GM10266 (cell line): ENCODE measurements at regions not wholly inside any gene's neighbourhood (a gene's known extent, or its start where the extent isn't known, plus 50 kb on each side); places are given as distances from the start of the nearest gene placed in this dataset.
"Not testable (repeated sequence)": the region's sequence is repeated elsewhere in the genome, so short reads cannot be mapped to it uniquely, and the experiment has no call there.

Source experiments
- DNase-seq: peaks from one replicate; pipeline ENCODE4 v3.0.0; 2012; ENCODE audit errors: extremely low spot score
- CTCF ChIP-seq: IDR thresholded peaks from 2 replicates; pipeline ENCODE4 v1.5.1; 2012; ENCODE audit warnings: mild to moderate bottlenecking, low read depth; ENCODE audit not compliant: control insufficient read depth, insufficient read depth; ENCODE audit errors: missing control alignments

GRCh38 chr1:57550092-57550491 is 126.2 kb upstream of the DAB1 start:
- no peak for DNase-seq
- no peak for TF ChIP-seq CTCF

- no peak for DNase-seq
- TF ChIP-seq CTCF = no peak
These were observed 125.4 kb upstream of the DAB1 start for GRCh38 chr1:57549300-57549699.

- no peak for TF ChIP-seq CTCF
- DNase-seq = no peak
These were observed 122.9 kb upstream of the DAB1 start for GRCh38 chr1:57546549-57547330.

- no peak for DNase-seq
- no peak for TF ChIP-seq CTCF
These were observed 120.5 kb upstream of the DAB1 start for GRCh38 chr1:57544345-57544744.

- DNase-seq = no peak
- TF ChIP-seq CTCF = no peak
These were observed 113.0 kb upstream of the DAB1 start for GRCh38 chr1:57536749-57537423.

GRCh38 chr1:57532299-57532698 is 108.4 kb upstream of the DAB1 start:
- DNase-seq = no peak
- no peak for TF ChIP-seq CTCF

GRCh38 chr1:57530911-57531260 is 107.0 kb upstream of the DAB1 start:
- DNase-seq = not testable (repeated sequence)
